ENCODE measurements at regions not wholly inside any gene's neighbourhood (a gene's known extent, or its start where the extent isn't known, plus 50 kb on each side); places are given as distances from the start of the nearest gene placed in this dataset.

DNA sequence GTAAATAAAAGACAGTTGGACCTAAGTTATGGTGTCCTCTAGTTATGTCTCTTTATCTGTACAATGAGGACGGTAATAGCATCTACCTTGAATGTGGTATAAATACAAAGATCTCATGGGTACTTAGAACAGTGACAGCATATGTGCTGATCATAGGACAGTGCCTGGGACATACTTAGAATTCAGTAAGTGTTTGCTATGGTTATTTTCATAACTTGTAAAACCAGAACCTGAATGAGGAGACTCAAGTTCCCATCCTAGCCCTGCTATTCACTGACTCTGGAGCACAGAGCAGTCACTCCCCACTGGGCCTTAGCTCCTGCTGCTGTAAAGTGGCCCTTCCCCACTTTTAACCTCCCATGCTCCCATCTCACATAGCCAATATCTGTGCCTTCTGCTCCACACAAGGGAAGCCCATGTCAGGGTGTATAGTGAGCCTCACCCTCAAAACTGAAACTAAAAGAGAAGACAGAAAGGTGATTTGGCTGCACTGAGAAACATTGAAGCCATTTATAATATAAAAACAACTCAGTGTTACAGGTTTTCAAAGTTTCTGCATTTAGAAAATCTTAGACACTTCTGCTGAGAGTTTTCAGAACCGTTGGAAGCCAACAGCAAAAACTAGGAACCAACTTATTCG, 225.4 kb upstream of the UBE2E2 start:
- H3K27me3 ChIP-seq (replicated peaks; ENCODE audit: insufficient read depth, low read depth, low read length, poor library complexity), result no peaks in the 10 kb centered on the region
- no peaks in the 10 kb centered on the region for H3K4me1 ChIP-seq (ENCODE audit: insufficient read depth, low read length, poor library complexity, severe bottlenecking)
- H3K9me3 ChIP-seq (ENCODE audit: low read depth, low read length, poor library complexity, severe bottlenecking), result no peaks in the 10 kb centered on the region
- TF ChIP-seq EZH2 (IDR thresholded peaks at IDR 0.05; ENCODE audit: borderline replicate concordance, low read depth, low read length, poor library complexity, severe bottlenecking) (no peak), CTCF (conservative IDR thresholded peaks at IDR 0.05; ENCODE audit: low read depth, low read length) (no peak)
- ChIA-PET POLR2A (ENCODE audit: low non-redundant PET) (no interaction called here), CTCF (no interaction called here)
- intact Hi-C loops (cut with micrococcal nuclease; ENCODE audit: unreplicated experiment), result no loop called here
- no peaks in the 10 kb centered on the region for H3K36me3 ChIP-seq (ENCODE audit: insufficient read depth, low read length, poor library complexity, severe bottlenecking)
- no peak for DNase-seq (ENCODE audit: low spot score)
- no peak overlapping the region for H3K4me3 ChIP-seq (ENCODE audit: low read depth, low read length, poor library complexity, severe bottlenecking)
- H3K27ac ChIP-seq (ENCODE audit: low read depth, low read length, poor library complexity, severe bottlenecking), result no peak overlapping the region
- no TSS peak for BruUV-seq (replicated peaks)

DNA sequence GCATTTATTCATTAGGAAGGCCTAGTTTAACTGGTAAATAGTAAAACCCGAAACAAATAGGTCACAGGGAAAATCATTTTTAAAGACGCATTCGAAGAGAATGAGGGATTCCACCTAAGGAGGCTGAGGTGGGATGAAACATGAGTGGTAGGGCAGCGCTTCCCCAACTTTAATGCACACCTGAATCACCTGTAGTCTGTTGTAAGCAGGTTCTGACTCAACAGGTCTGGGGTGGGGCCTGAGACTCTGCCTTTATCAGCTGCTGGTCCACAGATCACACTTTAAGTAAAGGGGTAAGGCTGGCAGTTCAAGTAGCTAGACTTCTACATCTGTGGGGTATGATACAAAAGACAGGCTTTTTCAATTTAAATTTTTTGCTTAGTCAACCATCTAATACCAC, 223.5 kb upstream of the UBE2E2 start:
- BruUV-seq (replicated peaks), result no TSS peak
- intact Hi-C loops (cut with micrococcal nuclease; ENCODE audit: unreplicated experiment), result no loop called here
- CTCF ChIA-PET, result no interaction called here
- no peaks in the 10 kb centered on the region for H3K27me3 ChIP-seq (replicated peaks; ENCODE audit: insufficient read depth, low read depth, low read length, poor library complexity)
- TF ChIP-seq CTCF (conservative IDR thresholded peaks at IDR 0.05; ENCODE audit: low read depth, low read length) (no peak), EZH2 (IDR thresholded peaks at IDR 0.05; ENCODE audit: borderline replicate concordance, low read depth, low read length, poor library complexity, severe bottlenecking) (no peak)
- no peak overlapping the region for H3K4me3 ChIP-seq (ENCODE audit: low read depth, low read length, poor library complexity, severe bottlenecking)
- no peak overlapping the region for H3K27ac ChIP-seq (ENCODE audit: low read depth, low read length, poor library complexity, severe bottlenecking)
- no peaks in the 10 kb centered on the region for H3K9me3 ChIP-seq (ENCODE audit: low read depth, low read length, poor library complexity, severe bottlenecking)
- H3K36me3 ChIP-seq (ENCODE audit: insufficient read depth, low read length, poor library complexity, severe bottlenecking), result no peaks in the 10 kb centered on the region
- POLR2A ChIA-PET (ENCODE audit: low non-redundant PET), result no interaction called here
- no peaks in the 10 kb centered on the region for H3K4me1 ChIP-seq (ENCODE audit: insufficient read depth, low read length, poor library complexity, severe bottlenecking)
- DNase-seq (ENCODE audit: low spot score), result no peak

- intact Hi-C loops (cut with micrococcal nuclease; ENCODE audit: unreplicated experiment), result no loop called here
- H3K27ac ChIP-seq (ENCODE audit: low read depth, low read length, poor library complexity, severe bottlenecking), result no peak overlapping the region
- H3K9me3 ChIP-seq (ENCODE audit: low read depth, low read length, poor library complexity, severe bottlenecking), result no peaks in the 10 kb centered on the region
- ChIA-PET POLR2A (ENCODE audit: low non-redundant PET) (no interaction called here), CTCF (no interaction called here)
- no TSS peak for BruUV-seq (replicated peaks)
- no peak for DNase-seq (ENCODE audit: low spot score)
- TF ChIP-seq CTCF (conservative IDR thresholded peaks at IDR 0.05; ENCODE audit: low read depth, low read length) (no peak), EZH2 (IDR thresholded peaks at IDR 0.05; ENCODE audit: borderline replicate concordance, low read depth, low read length, poor library complexity, severe bottlenecking) (no peak)
- H3K4me1 ChIP-seq (ENCODE audit: insufficient read depth, low read length, poor library complexity, severe bottlenecking), result no peaks in the 10 kb centered on the region
- no peaks in the 10 kb centered on the region for H3K36me3 ChIP-seq (ENCODE audit: insufficient read depth, low read length, poor library complexity, severe bottlenecking)
- H3K27me3 ChIP-seq (replicated peaks; ENCODE audit: insufficient read depth, low read depth, low read length, poor library complexity), result no peaks in the 10 kb centered on the region
- H3K4me3 ChIP-seq (ENCODE audit: low read depth, low read length, poor library complexity, severe bottlenecking), result no peak overlapping the region
These were observed 222.8 kb upstream of the UBE2E2 start for GRCh38 chr3:22980346-22980745.
